ENCODE measurements at regions not wholly inside any gene's neighbourhood (a gene's known extent, or its start where the extent isn't known, plus 50 kb on each side); places are given as distances from the start of the nearest gene placed in this dataset.
"Not testable (repeated sequence)": the region's sequence is repeated elsewhere in the genome, so short reads cannot be mapped to it uniquely, and the experiment has no call there.

DNA sequence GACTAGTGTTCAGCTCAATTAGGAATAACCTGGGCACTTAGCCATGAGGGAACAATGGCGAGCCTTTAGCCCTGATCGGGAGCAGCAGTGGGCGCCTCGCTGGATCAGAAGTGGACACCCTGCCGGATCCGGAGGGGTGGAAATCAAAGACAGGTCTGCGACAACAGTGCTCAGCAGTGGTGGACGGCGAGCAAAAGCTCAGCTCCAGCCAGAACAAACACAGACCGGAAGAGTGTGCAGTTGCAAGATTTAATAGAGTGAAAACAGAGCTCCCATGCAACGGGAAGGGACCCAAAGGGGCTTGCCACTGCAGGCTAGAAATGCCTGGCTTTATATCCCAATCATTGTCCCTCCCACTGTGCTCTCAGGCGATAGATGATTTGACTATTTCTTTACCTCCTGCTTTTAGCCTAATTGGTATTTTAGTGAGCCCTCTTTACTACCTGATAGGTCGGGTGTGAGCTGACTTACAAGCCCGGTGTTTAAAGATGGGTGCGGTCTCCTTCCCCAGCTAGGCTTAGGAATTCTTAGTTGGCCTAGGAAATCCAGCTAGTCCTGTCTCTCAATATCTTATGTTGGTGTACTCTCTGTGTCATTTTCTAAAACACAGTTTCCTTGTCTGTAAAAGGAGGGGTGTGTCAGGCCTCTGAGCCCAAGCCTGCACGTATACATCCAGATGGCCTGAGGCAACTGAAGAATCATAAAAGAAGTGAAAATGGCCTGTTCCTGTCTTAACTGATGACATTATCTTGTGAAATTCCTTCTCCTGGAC lies 1258.8 kb upstream of the TENM4 start:
- DNase-seq (ENCODE audit: low read depth in 2 of 2) = not testable (repeated sequence)

DNA sequence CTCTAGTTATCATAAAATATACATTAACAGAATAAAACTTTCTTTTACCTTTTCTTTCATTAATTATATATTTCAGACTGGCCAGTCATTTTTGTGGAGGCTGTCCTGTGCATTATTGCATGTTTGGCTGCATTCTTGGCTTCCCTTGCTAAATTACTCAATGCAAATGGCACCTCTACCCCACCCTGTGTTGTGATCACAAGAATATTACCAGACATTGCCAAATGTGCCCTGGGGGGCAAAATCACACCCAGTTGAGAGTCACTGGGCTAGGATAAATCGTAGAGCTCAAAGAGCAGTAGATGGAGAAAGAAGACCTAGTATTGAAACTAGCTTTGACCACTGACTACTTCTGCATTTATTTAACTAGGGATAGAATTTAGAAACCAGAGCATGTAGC lies 1257.8 kb upstream of the TENM4 start:
- DNase-seq (ENCODE audit: low read depth in 2 of 2) = no peak

DNA sequence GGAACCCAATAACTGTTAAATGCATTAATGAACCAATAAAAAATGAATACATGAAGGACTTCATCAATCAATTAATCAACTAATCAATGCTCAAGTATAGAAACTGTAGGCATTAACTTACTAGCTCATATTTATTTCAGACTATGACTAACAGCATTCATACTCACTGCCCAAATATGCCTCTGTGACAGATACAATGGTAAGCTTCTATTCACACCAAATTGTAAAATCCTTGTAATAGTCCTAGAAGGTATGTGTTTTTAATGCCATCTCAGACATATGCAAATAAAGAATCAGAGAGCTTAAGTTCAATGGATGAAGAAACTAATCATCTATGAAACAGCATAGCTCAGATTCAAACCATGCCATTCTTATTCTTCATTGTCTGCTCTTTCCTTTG lies 1253.6 kb upstream of the TENM4 start:
- no peak for DNase-seq (ENCODE audit: low read depth in 2 of 2)

DNA sequence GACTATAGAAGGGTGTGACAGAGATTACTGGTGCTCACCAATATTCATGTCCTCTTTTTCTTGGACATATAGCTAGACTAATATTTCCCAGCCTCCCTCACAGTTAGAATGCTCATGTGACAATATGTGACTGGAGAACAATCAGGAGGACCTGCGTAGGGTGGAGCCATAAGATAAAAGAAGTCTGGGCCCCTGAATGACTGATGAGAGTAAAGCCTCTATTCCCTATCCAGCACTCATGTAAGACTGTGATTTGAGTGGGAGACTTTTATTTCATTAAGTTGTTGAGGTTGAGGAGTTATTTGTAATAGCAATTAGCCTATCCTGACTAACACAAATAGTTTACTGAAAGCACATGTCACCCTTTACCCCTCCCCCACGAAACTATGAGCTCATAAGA lies 1247.1 kb upstream of the TENM4 start:
- no peak for DNase-seq (ENCODE audit: low read depth in 2 of 2)

DNA sequence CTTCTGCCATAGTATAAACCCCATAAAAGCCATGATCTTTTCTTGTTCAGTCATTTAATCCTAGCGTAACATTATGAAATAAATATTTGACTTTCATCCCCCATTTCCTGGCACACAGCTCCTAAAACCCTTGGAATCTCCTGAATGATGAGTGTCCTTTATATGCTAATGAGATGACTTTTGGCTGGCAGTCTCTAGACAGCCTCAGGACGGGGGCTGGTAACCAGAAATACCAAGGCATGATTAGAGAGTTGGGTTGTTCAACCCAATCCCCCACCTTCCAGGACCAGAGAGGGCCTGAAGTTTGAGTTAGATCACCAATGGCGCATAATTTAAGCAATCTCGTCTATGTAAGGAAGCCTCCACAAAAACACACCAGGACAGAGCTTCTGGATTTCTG lies 1246.1 kb upstream of the TENM4 start:
- DNase-seq (ENCODE audit: low read depth in 2 of 2) = no peak

DNA sequence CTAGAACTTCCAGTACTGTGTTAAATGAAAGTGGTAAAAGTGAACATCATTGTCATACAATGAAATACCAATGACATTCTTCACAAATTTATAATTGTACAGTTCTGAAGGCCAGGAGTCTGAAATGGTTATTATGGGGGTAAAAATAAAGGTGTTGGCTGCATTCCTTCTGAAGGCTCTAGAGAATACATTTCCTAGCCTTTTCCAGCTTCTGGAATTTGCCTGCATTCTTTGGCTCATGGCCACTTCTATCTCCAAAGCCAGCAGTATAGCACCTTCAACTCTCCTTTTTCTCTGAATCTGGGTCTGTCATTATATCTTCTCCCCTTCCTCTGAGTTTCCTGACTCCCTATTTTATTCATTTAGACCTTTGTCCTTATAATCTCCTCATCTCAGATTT lies 1232.7 kb upstream of the TENM4 start:
- DNase-seq (ENCODE audit: low read depth in 2 of 2) = no peak

DNA sequence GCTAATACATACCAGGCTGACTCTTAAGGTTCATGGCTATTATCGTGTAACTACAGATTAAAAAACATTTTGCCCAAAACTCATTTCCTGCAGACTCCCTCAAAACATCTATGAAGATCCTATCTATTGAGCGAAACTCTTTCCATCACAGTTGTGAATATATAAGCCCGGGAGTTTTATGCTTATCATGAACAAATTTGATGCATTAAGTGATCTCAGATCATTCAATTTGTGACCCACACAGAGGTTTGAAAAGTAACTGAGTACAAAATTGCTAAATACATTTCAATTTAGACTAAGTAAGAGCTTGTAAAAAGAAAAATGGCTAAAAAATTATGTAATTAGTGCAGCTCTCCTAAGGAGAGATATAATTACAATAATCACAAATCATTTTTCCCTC lies 1228.8 kb upstream of the TENM4 start:
- no peak for DNase-seq (ENCODE audit: low read depth in 2 of 2)

DNA sequence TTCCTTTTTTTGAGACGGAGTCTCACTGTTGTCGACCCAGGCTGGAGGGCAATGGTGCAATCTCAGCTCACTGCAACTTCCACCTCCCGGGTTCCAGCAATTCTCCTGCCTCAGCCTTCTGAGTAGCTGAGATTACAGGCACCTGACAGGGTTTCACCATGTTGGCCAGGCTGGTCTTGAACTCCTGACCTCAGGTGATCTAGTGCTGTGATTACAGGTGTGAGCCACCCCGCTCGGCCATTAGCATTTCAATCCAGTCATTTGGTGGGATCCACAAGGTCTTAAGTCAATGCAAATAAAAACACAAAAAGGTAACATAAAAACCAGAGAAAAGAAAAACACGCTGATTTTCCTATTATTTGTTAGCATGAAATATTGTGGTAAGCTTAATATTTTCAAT lies 1227.2 kb upstream of the TENM4 start:
- no peak for DNase-seq (ENCODE audit: low read depth in 2 of 2)

DNA sequence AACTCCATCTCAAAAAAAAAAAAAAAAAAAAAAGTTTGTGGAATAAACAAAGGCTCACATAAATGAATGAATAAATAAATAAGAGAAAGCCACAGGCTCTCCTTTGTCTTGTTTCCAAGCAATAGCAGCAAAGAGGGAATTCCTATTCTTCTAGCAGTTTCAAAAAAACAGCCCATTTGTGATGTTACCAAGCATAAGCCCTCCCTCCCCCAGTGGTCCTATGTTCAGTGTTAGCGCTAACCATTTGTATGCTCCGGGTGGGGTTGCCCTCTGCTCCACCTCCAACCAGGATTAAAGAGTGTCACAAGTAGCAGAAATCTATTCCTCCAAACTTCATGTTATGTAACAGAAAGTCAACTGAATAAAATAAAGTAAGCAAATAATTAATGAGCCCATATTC lies 1215.0 kb upstream of the TENM4 start:
- DNase-seq (ENCODE audit: low read depth in 2 of 2) = no peak

DNA sequence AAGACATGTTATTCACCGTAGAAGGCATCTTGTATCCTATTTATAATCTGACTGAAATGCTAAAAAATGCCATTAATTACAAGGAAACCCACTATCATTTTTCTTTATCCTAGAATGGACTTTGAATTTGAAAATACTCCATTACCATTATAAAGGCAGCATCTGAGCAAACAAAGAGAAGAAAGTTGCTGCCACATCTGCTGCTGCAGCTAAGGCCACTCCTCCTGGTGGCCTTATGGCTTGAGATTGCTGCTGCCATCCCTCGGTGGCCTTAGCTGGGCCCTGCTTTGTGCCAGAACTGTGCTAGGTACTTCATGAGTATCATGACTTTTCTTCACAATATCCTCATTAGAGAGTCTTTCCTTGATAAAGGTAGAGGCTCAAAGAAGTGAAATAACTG lies 1210.1 kb upstream of the TENM4 start:
- no peak for DNase-seq (ENCODE audit: low read depth in 2 of 2)

DNA sequence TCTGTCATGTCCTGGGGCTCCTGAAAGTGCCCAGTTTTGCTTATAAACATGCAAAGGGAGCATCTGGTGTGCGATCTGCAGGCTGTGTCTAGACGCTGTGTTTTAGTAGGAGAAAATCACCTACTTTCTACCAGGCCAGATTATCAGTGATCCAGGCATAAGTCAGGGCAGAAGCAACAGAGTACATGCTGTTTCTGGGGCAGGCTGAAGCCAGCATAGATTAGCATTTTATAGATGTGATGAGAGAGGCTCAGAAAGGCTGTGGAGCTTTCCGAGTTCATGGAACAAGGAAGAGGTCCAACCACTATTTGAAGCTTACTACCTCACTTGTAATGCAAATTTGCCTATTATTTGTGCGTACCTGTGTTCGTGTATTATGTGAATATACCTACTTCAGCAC lies 1208.4 kb upstream of the TENM4 start:
- DNase-seq (ENCODE audit: low read depth in 2 of 2) = no peak

DNA sequence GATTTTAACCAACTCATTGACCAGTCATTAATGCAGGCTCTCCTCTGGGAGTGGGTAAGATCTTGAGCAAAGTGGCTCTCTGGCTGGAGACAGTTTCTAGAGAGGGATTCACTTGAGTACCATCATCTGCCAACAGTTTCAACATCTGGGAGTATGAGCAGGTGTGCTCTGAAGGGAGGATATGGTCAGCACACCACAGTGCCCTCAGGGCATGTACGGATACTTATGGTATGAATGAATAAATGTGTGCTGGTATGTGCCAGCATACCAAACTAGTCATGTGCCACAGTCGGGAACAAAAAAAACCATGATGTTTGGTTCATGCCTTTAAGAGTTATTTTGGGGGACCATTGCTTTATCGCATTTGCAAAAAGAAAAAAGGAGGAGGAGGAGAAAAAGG lies 1197.5 kb upstream of the TENM4 start:
- DNase-seq (ENCODE audit: low read depth in 2 of 2) = no peak

DNA sequence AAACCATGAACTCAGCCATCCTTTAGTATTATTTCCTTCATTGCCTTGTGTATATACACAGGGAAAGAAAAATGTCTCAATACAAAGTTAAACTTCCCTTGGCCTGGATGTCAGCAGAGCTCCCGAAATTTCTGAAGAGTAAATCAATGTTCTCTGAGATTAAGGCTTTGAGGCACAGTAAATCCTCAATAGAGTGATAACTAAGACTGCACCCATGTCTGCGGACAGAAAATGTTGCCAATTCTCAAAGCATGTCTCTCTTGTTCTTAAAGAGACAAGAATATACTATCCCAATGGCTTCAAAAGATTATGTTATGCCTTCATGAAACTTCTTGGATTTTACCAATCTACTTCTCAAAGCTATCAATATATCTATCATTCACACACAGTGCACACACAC lies 1196.7 kb upstream of the TENM4 start:
- DNase-seq (ENCODE audit: low read depth in 2 of 2) = no peak

DNA sequence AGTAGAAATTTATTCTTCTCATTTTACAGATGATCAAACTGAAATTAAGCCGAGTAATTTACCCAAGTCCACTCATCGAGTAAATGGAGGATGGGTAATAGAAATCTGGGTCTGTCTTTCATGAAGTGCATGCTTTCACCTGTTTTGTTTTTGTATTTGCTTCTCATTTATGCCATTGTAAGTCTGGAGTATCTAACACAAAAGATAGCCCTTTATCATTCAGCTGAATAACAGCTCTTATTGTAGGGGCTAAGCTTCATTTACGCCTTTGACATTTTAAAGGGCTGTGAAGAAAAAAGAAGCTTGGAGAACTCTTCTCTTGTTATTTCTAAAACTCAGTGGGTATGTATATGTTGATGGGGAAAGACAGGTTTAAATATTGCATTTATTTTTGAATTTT lies 1196.2 kb upstream of the TENM4 start:
- no peak for DNase-seq (ENCODE audit: low read depth in 2 of 2)

DNA sequence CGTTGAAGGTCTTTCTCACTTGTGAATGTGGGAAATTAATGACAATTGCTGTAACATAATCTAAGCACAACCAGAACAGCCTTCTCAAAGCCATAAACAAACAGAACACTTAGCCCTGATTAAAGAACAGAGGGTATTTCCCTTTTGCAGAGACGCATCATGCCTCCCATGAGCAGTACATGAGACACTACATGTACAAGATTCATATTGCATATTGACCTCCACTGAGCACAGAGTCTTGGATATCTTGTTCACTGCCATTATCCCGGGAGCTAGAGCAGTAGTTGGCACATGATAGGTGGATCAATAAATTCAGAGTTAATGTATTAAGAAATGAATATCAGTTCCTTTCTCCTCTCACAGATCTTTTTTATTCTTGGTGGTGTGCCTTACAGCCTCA lies 1194.3 kb upstream of the TENM4 start:
- DNase-seq (ENCODE audit: low read depth in 2 of 2) = no peak

DNA sequence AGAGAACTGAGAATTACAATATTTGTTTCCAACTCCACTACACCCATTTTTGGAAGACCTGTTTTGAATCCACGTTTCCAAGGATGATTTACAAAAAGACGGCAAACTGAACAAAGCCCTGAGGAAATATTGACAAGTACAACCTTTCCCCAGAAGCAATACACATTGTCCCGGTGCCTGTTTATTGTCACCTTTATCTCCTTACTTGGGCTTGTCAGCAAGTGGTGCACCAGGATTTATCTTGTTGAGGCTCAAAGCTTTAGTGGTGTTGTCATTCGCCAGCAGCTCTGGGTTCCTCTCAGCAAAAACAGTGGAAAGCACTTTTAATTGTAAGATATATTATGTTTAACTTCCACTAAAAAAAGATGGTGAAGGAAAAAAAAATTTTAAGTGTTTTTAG lies 1191.9 kb upstream of the TENM4 start:
- DNase-seq (ENCODE audit: low read depth in 2 of 2) = no peak

DNA sequence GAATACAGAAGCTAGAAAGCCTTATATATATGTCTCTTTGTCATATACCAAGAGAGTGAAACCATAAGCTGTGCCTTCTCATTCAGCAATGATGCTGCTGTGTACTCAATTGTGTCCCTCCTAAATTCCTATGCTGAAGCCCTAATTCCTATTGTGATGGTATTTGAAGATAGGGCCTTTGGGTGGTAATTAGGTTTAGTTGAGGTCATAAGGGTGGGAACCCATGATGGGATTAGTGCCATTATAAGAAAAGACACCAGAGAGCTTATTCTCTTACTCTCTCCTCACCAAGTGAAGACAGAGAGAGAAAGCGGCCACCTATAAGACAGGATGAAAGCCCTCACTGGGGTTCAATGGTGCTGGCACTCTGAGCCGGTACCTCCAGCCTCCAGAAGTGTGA lies 1191.3 kb upstream of the TENM4 start:
- DNase-seq (ENCODE audit: low read depth in 2 of 2) = no peak

DNA sequence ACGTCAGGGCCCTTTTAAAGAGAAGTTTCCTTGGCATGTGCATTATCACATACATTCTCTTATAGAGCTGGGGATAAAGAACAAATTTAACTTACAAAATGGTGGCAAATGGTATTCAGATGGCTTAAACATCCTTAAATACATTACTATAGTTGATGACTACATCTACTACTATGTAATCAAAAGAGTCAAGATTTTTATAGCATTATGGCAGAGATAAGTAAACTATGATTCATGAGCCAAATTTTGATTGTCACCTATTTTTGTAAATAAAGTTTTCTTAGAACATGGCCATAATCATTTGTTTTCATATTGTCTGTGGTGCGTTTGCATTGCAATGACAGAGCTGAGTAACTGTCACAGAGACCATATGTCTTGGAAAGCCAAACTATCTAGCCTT lies 1188.6 kb upstream of the TENM4 start:
- no peak for DNase-seq (ENCODE audit: low read depth in 2 of 2)

DNA sequence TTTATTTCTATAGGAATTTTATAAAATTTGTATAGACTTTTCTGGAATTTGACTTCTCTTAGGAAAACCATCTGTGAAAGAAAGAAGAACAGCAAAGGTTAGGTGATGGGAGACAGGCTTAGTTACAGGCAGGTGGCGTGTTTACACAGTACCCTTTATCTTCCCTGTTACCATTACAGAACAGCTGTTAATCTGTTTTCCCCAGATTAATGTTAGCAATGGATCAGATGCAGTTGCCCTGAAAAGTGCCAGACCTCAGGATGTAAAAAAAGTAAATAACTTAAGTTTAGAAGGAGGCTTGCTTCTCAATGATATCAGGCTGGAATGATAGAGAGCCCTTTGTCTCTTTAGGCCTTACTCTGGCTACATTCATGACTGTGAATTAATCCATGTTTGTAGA lies 1186.5 kb upstream of the TENM4 start:
- DNase-seq (ENCODE audit: low read depth in 2 of 2) = no peak

DNA sequence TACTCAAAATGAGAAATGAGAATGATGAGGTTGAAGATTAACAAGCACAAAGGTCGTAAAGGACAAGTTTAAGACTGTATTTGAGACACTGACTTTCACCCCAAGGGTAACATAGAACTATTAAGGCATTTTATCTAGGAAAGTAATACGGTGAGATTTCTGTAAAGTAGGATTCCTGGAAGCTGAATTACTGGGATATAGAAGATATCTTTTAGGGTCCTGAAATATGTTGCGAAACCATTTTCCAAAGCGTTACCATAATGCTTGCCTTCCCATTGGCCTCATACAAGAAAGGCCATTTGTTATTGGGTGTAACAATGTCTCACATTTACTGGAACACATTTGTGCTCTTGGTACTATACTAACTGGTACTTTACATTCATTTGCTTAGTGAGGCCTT lies 1185.9 kb upstream of the TENM4 start:
- no peak for DNase-seq (ENCODE audit: low read depth in 2 of 2)

DNA sequence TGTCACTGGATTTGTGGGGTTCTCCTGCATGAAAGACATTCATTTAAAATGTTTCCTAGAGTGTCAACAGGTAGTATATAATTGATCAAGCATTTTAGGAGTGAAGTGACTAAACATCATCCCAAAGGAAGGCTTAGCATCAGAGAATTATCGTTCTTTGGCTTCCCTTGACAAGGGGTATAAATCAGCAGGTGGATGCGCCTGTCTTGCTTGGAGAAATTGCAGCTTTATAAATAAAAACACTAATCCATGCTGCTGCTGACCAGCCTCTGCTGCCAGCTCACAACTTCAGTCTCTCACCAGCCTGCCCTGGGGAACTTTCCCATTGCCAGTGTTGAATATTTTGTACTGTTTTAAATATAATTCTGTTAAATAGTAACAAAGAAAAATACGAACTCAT lies 1184.7 kb upstream of the TENM4 start:
- DNase-seq (ENCODE audit: low read depth in 2 of 2) = no peak

DNA sequence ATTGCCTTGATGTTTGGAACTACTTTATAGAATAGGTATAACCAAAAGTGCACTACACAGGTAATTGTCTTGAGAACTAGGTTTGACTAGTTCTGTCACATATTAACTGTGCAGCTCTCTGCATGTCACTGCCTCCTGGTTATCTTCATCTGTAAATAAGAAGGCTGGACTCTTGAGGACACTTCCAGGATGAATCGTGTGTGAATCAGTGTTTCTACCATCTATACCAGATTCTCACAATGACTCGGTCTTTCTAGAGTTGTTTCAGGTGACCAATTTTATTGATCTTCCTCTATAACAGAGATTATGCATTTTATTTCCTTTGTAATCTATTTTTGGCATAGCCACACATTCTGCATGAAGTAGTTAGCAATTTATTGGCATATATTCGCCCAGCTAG lies 1181.0 kb upstream of the TENM4 start:
- DNase-seq (ENCODE audit: low read depth in 2 of 2) = no peak

DNA sequence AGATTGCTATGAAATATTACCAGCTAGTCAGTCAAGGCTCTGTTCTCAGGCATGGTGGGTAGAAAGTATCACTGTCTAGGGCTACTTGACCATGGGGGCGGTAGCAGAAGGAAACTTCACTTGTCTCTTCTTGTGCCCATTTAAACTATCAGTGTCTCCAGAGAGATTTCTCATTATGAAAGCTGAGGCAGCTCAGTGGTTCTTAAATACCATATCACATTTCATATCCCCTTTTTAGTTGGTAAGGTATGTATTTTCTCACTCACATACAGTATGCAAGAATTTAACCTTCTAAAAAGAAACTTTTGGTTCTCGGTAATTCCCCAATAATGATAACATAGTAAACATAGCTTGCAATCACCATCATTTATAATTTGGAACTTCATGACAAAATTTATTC lies 1180.0 kb upstream of the TENM4 start:
- DNase-seq (ENCODE audit: low read depth in 2 of 2) = no peak

DNA sequence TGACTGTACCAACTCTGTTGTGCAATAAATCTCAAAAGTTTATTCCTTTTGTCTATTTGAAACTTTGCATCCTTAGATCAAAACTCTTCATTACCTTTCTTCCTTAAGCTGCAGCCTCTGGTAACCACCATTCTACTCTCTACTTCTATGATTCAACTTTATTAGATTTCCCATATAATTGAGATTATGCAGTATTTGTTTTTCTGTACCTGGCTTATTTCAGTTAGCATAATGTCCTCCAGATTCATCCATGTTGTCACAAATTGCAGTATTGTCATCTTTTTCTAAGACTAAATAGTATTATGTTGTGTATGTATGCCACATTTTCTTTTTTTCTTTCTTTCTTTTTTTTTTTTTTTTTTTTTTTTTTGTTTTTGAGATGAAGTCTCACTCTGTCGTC lies 1176.3 kb upstream of the TENM4 start:
- no peak for DNase-seq (ENCODE audit: low read depth in 2 of 2)
